ENCODE measurements at regions not wholly inside any gene's neighbourhood (a gene's known extent, or its start where the extent isn't known, plus 50 kb on each side); places are given as distances from the start of the nearest gene placed in this dataset.

DNA sequence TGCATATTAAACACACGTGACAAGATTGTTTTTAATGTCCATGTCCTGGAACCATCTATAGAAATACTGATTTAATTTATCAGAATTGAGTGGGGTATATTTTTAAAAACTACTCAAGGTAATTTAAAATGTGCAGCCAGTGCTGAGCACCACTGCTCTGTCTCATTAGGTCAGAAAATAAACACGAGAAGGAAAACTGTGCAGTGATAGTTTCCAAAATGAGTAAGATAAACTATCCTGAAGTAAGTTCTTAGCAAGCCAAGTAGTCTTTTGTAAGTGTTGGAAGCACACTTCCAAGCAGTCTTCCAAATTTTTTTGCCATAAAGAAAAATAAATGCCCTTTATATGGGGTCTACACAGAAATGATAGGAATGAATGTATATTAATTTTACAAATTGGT, 93.8 kb upstream of the DNAJC10 start:
- Mint-ChIP-seq H3K4me1 (no peaks in the 10 kb centered on the region), H3K36me3 (no peaks in the 10 kb centered on the region), H3K27me3 (no peaks in the 10 kb centered on the region), H3K4me3 (no peak overlapping the region), H3K9me3 (no peaks in the 10 kb centered on the region), H3K27ac (no peak overlapping the region)
- CTCF ChIA-PET = no interaction called here
- DNase-seq = no peak

DNA sequence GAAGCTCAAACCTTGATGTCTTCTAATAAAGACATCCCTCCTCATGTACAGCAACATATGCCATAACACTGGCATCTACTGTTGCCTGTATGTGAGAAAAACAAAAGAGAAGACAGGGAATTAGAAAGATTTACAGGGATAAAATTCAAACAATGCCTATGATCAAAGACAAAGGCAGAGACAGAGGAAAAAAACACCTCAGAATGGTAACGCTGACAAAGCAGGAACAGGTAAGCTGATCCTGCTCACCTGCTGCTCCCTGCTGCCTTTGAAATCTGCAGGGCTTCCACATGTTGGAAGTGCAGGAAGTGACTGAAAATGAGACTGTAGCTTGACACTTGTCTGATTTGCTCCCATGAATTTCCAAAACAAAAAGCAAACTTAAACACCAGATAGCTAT, 90.2 kb upstream of the DNAJC10 start:
- Mint-ChIP-seq H3K36me3 (no peaks in the 10 kb centered on the region), H3K4me1 (no peaks in the 10 kb centered on the region), H3K9me3 (no peaks in the 10 kb centered on the region), H3K4me3 (no peak overlapping the region), H3K27ac (no peak overlapping the region), H3K27me3 (no peaks in the 10 kb centered on the region)
- DNase-seq = no peak
- CTCF ChIA-PET = interaction anchor here (0.6 to 0.8 kb wide), 2 partner anchors 23 to 41 kb away, joined by 3 read pairs; no protein-coding TSS in a partner anchor

DNA sequence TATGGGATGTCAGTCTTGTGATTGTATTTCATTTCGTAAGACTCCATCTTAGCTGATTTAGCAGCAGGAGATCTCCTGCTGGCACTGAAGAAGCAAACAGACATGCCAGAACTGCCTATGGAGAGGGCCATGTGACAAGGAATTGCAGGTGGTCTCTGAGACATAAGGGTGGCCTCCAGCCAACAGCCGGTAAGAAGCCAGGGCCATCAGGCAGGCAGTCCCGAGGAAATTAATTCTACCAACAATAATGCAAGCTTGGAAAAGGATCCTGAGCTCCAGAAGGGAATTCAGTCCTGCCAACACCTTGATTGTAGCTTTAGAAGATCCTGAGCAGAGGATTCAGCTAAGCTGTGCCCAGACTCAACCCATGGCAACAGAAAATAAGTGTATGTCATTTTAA, 87.1 kb upstream of the DNAJC10 start:
- CTCF ChIA-PET = no interaction called here
- no peak for DNase-seq
- Mint-ChIP-seq H3K27ac (no peak overlapping the region), H3K9me3 (no peaks in the 10 kb centered on the region), H3K27me3 (peaks cover 4% of the 10 kb centered on the region), H3K36me3 (no peaks in the 10 kb centered on the region), H3K4me3 (no peak overlapping the region), H3K4me1 (no peaks in the 10 kb centered on the region)

DNA sequence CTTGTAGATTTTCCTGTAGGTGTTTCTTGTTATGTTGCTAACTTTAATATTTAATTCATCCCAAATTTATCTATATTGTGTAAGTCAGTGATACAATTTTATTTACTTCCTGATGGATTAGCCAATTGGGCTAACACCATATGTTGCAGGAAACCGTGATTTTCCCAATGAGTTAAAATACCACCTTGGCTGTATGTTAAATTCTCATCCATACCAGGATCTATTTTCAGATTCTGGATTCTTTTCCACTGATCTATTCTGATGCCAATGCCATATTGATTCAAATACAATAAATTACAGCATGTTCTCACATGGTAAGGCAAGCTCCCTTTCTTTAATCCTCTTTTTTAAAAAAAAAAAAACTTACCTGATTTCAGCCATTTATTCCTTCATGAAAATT, 85.8 kb upstream of the DNAJC10 start:
- no peaks in the 10 kb centered on the region for H3K36me3 Mint-ChIP-seq
- no peak overlapping the region for H3K27ac Mint-ChIP-seq
- H3K27me3 Mint-ChIP-seq = peaks cover 4% of the 10 kb centered on the region
- H3K4me3 Mint-ChIP-seq = no peak overlapping the region
- CTCF ChIA-PET = no interaction called here
- H3K9me3 Mint-ChIP-seq = no peaks in the 10 kb centered on the region
- DNase-seq = no peak
- no peaks in the 10 kb centered on the region for H3K4me1 Mint-ChIP-seq

DNA sequence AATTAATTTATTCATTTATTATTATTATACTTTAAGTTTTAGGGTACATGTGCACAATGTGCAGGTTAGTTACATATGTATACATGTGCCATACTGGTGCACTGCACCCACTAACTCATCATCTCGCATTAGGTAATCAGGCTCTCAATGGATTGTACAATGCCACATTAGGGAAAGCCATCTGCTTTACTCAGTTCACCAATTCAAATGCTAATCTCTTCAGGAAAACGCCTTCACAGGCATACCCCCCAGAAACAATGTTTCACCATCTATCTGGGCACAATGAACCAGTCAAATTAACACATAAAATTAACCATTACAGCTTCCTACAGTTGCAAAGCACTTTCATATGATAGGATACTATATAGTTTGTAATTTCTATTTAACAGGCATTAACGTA, 84.8 kb upstream of the DNAJC10 start:
- Mint-ChIP-seq H3K4me3 (no peak overlapping the region), H3K27ac (no peak overlapping the region), H3K4me1 (no peaks in the 10 kb centered on the region), H3K9me3 (no peaks in the 10 kb centered on the region), H3K27me3 (peaks cover 4% of the 10 kb centered on the region), H3K36me3 (no peaks in the 10 kb centered on the region)
- CTCF ChIA-PET = interaction anchor here (0.6 kb wide), 1 partner anchor 90 kb away, joined by 3 read pairs; no protein-coding TSS in a partner anchor
- DNase-seq = no peak

DNA sequence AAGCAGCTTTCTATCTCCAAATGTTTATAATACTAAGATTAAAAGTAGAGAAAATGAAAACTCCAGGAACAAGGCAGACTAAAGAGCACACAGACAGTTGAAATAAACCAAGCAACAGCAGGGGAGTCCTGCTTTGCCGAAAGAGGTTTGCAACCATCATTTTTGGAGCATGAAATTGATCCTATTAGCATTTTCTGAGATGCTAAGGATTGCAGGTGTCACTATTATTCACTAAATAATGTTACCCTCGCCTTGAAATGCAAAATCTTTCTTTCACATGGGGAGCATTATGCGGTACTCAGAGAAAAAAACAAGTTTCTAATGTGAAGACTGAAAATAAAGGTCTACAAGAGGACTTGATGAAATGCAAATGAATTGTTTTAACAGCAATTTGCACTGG, 81.7 kb upstream of the DNAJC10 start:
- CTCF ChIA-PET = no interaction called here

DNA sequence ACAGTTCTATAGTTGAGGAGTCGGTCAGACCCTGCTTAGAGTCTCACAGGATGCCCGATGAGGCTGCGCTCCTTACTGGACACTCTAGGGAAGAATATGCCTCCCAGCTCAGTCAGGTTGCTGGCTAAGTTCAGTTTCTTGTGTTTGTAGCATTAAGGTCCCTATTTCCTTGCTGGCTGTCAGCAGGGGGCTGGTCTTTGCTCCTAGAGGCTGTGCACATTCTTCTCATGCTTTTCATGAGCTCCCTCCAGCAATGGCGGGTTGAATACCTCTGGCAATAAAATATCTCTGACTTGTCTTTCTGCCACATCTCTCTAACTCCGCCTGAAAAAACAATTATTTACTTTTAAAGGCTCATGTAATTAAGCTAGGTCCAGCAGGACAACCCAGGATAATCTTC, 79.4 kb upstream of the DNAJC10 start:
- CTCF ChIA-PET = interaction anchor here (0.8 to 1.4 kb wide), 2 partner anchors 13 to 450 kb away, joined by 4 read pairs; no protein-coding TSS in a partner anchor
- Mint-ChIP-seq H3K4me3 (no peak overlapping the region), H3K36me3 (no peaks in the 10 kb centered on the region), H3K9me3 (no peaks in the 10 kb centered on the region), H3K27ac (no peak overlapping the region), H3K27me3 (peaks cover 4% of the 10 kb centered on the region), H3K4me1 (no peaks in the 10 kb centered on the region)
- no peak for DNase-seq

More for the DNA sequence above, 81.7 kb upstream of the DNAJC10 start:
- Mint-ChIP-seq H3K27me3 (peaks cover 4% of the 10 kb centered on the region), H3K27ac (no peak overlapping the region), H3K4me1 (no peaks in the 10 kb centered on the region), H3K9me3 (no peaks in the 10 kb centered on the region), H3K36me3 (no peaks in the 10 kb centered on the region), H3K4me3 (no peak overlapping the region)
- DNase-seq = no peak

GRCh38 chr2:182638667-182639066, 77.4 kb upstream of the DNAJC10 start:
- H3K27me3 Mint-ChIP-seq = peaks cover 3% of the 10 kb centered on the region
- CTCF ChIA-PET = no interaction called here
- H3K36me3 Mint-ChIP-seq = no peaks in the 10 kb centered on the region
- no peak overlapping the region for H3K4me3 Mint-ChIP-seq
- H3K4me1 Mint-ChIP-seq = no peaks in the 10 kb centered on the region
- H3K9me3 Mint-ChIP-seq = no peaks in the 10 kb centered on the region
- no peak for DNase-seq
- H3K27ac Mint-ChIP-seq = no peak overlapping the region

GRCh38 chr2:182639971-182640370, 76.1 kb upstream of the DNAJC10 start:
- CTCF ChIA-PET = no interaction called here
- Mint-ChIP-seq H3K4me3 (no peak overlapping the region), H3K4me1 (no peaks in the 10 kb centered on the region), H3K27me3 (no peaks in the 10 kb centered on the region), H3K36me3 (no peaks in the 10 kb centered on the region), H3K27ac (no peak overlapping the region), H3K9me3 (no peaks in the 10 kb centered on the region)
- no peak for DNase-seq

GRCh38 chr2:182642328-182642727, 73.7 kb upstream of the DNAJC10 start:
- peak; percentile 45 for DNase-seq
- Mint-ChIP-seq H3K9me3 (no peaks in the 10 kb centered on the region), H3K27ac (no peak overlapping the region), H3K4me3 (no peak overlapping the region), H3K4me1 (no peaks in the 10 kb centered on the region), H3K36me3 (no peaks in the 10 kb centered on the region), H3K27me3 (no peaks in the 10 kb centered on the region)
- CTCF ChIA-PET = no interaction called here

- Mint-ChIP-seq H3K4me3 (no peak overlapping the region), H3K27ac (no peak overlapping the region), H3K36me3 (no peaks in the 10 kb centered on the region), H3K9me3 (no peaks in the 10 kb centered on the region), H3K4me1 (peaks cover 2% of the 10 kb centered on the region), H3K27me3 (no peaks in the 10 kb centered on the region)
- CTCF ChIA-PET = interaction anchor here (0.6 to 2.9 kb wide), 2 partner anchors 20 to 406 kb away, joined by 4 to 21 read pairs; no protein-coding TSS in a partner anchor
- no peak for DNase-seq
These were observed 69.1 kb upstream of the DNAJC10 start for GRCh38 chr2:182646763-182647498.

GRCh38 chr2:182647499-182647787, 68.6 kb upstream of the DNAJC10 start:
- CTCF ChIA-PET = interaction anchor here (0.8 to 2.9 kb wide), 2 partner anchors 407 to 458 kb away, joined by 3 to 21 read pairs; no protein-coding TSS in a partner anchor
- Mint-ChIP-seq H3K27ac (no peak overlapping the region), H3K9me3 (no peaks in the 10 kb centered on the region), H3K27me3 (no peaks in the 10 kb centered on the region), H3K4me3 (no peak overlapping the region), H3K36me3 (no peaks in the 10 kb centered on the region), H3K4me1 (peaks cover 7% of the 10 kb centered on the region)
- no peak for DNase-seq

DNA sequence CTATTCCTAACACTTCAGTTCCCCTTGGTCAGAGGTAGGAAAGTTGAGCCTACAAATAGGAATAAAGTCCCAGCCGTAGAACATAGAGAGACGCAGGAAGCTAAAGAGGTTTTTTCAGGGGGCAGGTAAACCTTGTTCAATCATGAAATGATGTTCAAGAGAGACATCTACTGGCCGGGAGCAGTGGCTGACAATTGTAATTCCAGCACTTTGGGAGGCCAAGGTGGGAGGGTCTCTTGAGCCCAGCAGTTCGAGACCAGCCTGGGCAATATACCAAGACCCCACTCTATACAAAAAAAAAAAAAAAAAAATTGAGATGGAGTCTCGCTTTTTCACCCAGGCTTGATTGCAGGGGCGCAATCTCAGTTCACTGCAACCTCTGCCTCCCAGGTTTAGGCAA, 66.7 kb upstream of the DNAJC10 start:
- no peak overlapping the region for H3K27ac Mint-ChIP-seq

DNA sequence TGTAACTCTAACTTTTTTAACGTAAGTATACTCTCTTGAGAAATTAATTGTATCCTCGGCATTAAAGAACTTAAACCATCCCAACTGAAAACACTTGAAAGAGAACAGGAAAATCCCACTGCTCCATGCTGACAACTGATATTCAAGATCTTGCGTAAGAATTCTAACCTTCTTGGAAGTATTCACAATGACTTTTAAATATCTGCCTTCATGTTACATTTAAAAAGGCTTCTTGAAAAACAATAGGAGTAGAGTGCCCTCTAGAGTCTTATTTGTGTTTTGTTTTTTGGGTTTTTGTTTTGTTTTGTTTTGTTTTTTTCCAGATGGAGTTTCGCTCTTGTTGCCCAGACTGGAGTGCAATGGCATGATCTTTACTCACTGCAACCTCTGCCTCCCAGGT, 65.4 kb upstream of the DNAJC10 start:
- no peak for DNase-seq
- Mint-ChIP-seq H3K4me3 (no peak overlapping the region), H3K9me3 (no peaks in the 10 kb centered on the region), H3K4me1 (peaks cover 18% of the 10 kb centered on the region), H3K27me3 (no peaks in the 10 kb centered on the region), H3K36me3 (no peaks in the 10 kb centered on the region), H3K27ac (no peak overlapping the region)
- CTCF ChIA-PET = no interaction called here

More for the DNA sequence above, 66.7 kb upstream of the DNAJC10 start:
- Mint-ChIP-seq H3K9me3 (no peaks in the 10 kb centered on the region), H3K4me1 (peaks cover 18% of the 10 kb centered on the region), H3K4me3 (no peak overlapping the region), H3K27me3 (no peaks in the 10 kb centered on the region), H3K36me3 (no peaks in the 10 kb centered on the region)
- CTCF ChIA-PET = interaction anchor here (0.8 to 2.9 kb wide), 6 partner anchors 11 to 464 kb away, joined by 3 to 21 read pairs (median 4); no protein-coding TSS in a partner anchor
- no peak for DNase-seq

DNA sequence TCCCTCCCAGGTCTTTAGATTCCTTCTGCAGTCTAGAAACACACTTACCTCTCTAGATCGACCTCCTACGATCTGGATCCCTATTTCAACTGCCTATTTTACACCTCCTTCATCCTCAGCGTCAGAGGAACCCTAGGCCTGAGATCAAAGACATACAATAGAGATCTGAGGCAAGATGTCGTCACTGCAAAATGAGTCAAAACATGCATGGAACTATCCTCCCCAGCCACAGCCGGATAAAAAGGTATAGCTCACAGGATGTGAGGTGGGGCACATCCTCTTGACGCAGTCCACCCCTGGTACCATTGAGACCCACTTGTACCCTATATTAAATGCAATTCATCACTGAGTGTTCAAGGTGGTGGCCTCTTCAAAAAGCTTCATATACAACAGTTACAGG, 63.7 kb upstream of the DNAJC10 start:
- H3K27ac Mint-ChIP-seq = peak overlapping the region; percentile 21
- H3K4me3 Mint-ChIP-seq = no peak overlapping the region
- DNase-seq = peak; percentile 53
- no peaks in the 10 kb centered on the region for H3K27me3 Mint-ChIP-seq
- no peaks in the 10 kb centered on the region for H3K36me3 Mint-ChIP-seq
- H3K9me3 Mint-ChIP-seq = no peaks in the 10 kb centered on the region
- CTCF ChIA-PET = interaction anchor here (0.5 to 1.0 kb wide), 4 partner anchors 9 to 1570 kb away, joined by 3 to 4 read pairs (median 3); no protein-coding TSS in a partner anchor
- peaks cover 18% of the 10 kb centered on the region for H3K4me1 Mint-ChIP-seq
